HG02588 (cell line): ENCODE measurements at regions not wholly inside any gene's neighbourhood (a gene's known extent, or its start where the extent isn't known, plus 50 kb on each side); places are given as distances from the start of the nearest gene placed in this dataset.

ENCODE experiments used
- ATAC-seq: cut with Tn5 transposase; IDR thresholded peaks from one replicate; pipeline ENCODE4 v1.9.1; 2021; ENCODE audit warnings: mild to moderate bottlenecking, moderate library complexity; ENCODE audit not compliant: unreplicated experiment

- no peak for ATAC-seq
These were observed 70.1 kb upstream of the VRK1 start for GRCh38 chr14:96727073-96727472.

DNA sequence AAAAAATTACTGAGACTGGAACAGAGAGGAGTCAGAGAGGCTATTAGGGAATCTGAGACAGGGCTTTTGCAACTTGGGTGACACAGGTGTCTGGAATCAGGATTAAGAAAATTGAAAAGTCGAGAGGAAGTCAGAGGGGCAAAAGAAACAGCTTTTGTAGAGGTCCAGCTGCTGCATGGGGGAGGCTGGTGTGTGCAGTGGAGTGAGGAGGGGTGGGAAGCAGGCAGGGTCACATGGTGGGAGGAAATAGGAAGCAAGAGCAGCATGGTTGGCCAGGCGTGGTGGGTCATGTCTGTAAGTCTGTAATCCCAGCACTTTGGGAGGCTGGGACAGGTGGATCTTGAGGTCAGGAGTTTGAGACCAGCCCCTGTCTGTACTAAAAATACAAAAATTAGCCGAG lies 69.7 kb upstream of the VRK1 start:
- no peak for ATAC-seq

DNA sequence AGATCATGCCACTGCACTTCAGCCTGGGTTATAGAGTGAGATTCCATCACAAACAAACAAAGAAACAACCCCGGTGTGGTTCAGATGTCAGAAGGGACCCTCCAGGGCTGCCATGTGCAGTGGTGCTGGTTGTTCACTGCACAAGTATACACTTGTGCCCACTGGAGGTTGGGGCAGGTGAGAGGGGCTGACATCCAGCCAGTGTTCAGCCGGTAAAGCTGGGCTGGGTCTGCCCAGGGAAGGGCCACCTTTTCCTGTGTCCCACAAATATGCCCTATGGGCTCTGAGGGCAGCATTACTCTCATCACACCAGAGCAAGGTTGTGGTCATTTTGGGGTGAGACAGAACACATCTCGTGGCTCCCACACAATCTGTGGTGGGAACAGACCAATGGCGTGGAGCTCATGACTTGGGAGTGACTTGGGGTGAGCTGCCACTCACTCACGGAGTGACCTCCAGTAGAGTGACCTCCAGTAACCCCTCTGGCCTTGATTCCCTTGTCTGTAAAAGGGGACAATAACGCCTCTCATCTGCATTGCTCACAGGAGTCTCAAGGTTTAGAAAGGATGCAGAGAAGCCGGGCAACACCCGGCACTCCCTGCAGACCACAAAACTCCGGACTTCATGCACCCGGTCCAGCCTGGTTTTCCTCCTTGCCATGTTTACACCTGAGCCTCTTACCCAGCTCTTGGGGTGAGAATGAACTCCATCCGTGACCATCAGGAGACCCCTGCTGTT lies 69.0 kb upstream of the VRK1 start:
- ATAC-seq: no peak

GRCh38 chr14:96729889-96730288 lies 67.3 kb upstream of the VRK1 start:
- no peak for ATAC-seq

GRCh38 chr14:96730386-96730785 lies 66.8 kb upstream of the VRK1 start:
- no peak for ATAC-seq

GRCh38 chr14:96734076-96734622 lies 63.0 kb upstream of the VRK1 start:
- ATAC-seq: no peak

DNA sequence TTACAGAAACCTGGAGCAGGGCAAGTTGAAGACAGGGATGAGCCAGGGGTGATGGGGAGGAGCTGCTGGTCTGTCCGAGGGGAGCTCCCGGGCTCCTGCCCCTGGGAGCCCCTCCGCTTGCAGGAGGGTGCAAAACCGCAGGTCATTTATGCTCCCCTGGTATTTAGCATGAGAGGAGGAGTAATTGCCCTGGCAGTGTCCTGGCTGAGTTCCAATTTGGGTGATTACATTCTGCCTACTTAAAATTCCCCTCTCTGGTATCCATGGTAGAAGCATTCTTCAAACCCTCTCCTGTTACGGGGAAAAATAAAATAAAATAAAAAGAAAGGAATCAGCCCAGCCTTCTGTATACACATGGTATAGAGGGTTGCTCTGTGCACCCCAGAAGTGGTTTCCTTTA lies 61.7 kb upstream of the VRK1 start:
- no peak for ATAC-seq

DNA sequence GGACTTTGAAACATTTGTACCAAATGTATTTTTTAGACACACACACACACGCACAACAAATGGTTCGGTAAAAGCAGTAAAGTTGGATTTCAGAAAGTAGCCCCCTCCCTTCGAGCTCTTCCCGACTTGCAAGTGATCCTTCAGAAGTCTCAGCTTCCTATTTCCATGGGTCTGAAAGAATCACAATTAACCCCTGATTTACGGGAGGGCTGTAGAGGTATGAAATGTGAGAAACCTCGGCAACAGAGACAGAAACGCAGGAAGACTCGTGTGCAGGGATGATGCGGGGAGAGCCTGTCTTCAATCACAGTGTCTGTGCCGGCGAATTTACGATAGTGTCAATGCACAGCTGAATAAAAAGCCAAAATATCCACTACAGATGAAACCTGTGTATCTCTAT lies 60.7 kb upstream of the VRK1 start:
- ATAC-seq: no peak

DNA sequence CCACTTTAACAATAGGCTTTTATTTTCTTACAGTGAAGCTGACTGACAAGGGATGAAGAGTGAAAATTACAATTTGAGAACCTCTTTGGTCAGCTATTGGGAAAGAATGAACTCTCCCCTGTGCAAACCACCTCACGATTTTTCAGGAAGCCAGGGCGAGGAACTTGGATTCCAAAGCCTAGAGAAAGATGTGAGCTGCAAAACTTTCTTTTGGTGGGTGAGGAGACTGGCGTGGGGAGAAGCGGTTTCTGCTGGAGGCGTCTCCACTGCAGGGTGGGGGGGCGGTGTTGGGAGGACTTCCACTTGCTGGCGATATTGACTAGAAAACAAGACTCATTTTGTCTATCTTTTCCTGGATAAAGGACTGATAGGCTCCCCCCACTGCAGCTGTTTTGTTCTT lies 59.3 kb upstream of the VRK1 start:
- no peak for ATAC-seq

DNA sequence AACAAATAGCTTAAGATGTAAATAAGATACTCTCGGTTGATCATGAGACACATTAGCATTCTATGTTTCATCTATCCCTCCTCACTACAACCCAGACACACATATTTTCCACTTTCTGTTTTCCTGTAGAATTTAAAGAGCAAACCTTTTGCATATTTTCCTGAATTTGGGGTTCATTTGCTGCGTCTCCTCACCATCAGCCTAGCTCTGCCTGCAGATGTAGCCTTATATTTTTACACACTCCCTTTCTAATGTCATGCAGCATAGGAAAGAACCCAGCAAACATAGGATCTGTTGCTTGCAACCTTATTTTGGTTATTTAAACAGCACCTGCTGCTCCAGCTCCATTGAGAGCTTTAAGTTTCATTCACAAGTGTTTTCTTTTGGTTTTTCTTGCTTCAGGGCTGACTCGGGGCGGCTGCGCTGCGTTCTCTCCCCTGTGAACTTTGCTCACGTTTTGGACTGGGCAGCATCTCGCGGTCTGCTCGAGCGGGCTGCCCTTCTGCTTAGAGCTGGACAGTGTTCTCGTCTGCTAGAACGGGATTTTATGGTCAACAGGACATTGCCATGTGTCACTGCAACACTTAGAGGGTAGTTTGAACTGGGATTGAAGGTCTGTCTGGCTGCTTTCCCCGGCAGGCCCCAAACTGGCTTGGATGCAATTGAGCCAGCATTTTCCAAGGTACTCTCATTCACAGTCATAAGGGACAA lies 57.8 kb upstream of the VRK1 start:
- ATAC-seq: no peak

DNA sequence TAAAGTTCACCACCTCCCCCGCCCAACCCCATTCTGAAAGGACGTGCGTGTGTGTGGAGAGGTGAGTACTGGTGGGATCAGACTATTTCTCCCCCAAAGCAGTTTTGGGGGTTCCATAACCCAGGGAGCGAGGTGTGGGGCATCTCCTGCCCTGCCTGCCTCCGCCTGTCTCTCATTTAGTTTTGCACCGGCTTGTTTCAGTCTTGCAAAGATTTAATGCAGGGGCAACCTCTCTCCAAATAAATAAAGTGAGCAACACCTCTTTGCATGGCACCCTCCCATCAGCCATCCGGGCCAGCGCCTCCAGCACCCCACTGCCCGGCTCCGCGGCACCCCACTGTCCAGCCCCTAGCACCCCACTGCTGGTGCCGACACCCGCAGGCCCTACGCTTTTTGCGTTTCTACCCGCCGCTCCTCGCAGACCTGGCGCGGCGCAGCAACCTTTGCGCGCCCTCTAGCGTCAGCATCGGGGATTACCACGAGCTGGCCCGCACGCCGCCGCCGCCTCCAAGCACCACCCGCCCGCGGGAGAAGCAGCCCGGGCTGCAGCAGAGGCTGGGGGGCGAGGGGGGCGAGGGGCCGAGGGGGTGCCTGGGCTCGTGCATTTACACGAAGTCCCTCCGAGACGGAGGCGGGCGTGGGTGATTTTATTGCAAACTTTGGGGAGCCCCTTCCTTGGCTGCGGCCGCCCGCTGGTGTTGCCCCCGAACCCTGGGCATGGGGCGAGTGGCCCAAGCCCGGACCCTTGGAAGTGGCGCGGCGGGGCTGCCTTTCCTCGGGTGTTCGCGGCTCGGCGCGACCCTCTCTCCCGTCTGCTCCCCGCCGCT lies 55.8 kb upstream of the VRK1 start:
- ATAC-seq: peak; percentile 65

DNA sequence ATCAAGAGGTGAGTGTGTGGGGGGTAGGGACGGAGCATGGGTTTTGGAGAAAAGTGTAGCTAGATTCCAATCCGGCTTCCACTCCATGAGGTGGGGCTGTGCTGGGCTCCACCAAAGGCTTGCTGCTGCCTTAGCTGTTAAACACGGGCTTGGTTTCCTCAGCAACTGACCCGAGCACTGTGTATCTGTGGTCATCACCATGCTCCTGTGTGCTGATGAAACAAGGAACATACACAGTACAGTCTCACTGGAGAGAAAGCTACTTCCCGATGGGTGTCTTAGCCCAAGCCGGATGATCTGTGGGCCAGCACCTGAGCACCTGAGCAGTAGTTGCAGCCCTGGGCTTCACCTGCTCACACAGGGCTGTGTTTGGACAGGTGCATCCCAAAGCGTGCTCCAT lies 52.9 kb upstream of the VRK1 start:
- no peak for ATAC-seq

DNA sequence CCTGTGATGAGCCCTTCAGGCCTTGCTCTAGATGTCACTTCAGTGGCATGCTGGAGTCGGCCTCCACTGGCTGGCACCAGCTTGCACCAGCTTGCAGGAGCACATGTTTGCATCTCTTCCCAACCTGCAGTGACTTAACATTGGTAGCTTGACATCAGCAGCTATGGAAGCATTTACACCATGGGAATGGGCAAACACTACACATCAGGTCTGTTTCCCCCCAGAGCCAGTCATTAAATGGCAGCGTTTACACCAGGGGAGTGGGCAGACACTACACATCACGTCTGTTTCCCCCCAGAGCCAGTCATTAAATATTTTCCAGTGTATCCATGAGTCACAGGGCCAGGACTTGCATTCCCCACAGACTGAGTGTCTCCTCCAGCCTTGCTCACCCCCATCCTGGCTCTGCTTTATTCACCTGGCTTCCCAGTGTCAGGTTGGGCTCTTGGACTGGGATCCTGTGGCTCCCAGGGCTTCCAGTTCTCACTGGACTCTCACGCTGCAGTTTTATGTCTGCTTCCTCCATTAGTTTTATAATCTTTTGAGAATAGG lies 51.6 kb upstream of the VRK1 start:
- ATAC-seq: no peak

DNA sequence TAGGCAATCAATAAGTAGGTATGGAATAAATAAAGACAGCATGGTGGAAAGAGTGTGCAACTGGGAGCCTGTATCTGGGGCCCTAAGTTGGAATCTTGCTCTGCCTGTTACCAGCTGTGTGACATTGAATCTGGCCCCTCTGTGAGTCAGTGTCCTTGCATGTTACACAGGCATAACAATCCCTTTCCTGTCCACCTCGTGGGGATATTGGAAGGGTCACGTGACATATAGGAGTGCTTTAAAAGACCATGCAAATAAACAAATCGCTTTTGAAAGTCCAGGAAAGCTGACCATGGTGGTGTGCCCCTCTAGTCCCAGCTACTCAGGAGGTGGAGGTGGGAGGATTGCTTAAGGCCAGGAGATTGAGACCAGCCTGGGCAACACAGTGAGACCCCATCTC lies 51.1 kb upstream of the VRK1 start:
- no peak for ATAC-seq

DNA sequence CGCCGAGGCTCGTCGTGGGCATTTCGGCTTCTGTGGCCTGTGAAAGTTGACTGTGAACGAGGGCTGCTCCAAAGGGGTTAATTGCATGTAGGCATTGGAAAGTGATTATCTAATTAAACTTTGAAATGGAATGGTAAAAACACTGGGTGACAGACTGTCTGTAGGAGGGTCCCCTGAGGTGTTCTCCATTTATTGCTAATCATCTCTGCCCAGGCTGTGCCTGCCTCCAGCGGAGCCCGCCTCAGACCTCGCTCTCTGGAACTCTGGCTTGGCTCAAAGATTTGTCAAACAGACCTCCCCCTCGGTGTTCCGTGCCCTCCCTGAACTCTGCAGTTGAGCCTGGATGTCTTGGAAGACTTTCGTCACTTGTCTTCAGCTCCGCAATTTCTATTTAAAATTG lies 50.2 kb upstream of the VRK1 start:
- no peak for ATAC-seq
